NCI-H524 (cell line): ENCODE measurements at regions not wholly inside any gene's neighbourhood (a gene's known extent, or its start where the extent isn't known, plus 50 kb on each side); places are given as distances from the start of the nearest gene placed in this dataset.

Source experiments
- DNase-seq, 2 experiments: peaks; one replicate each; lab custom pipeline; 2025; lab: John Stamatoyannopoulos, UW

- no peak for DNase-seq
Observed at GRCh38 chr3:3745693-3746092, 53.5 kb upstream of the LRRN1 start.

GRCh38 chr3:3744826-3745225, 54.4 kb upstream of the LRRN1 start:
- DNase-seq: no peak

- DNase-seq: no peak
Observed at GRCh38 chr3:3743754-3744153, 55.5 kb upstream of the LRRN1 start.

- no peak for DNase-seq
Observed at GRCh38 chr3:3740061-3740460, 59.2 kb upstream of the LRRN1 start.

- DNase-seq: no peak
Observed at GRCh38 chr3:3739330-3740060, 59.7 kb upstream of the LRRN1 start.

- DNase-seq: peak; percentile 33 to 81
Observed at GRCh38 chr3:3737531-3737930, 61.7 kb upstream of the LRRN1 start.

GRCh38 chr3:3735919-3736318, 63.3 kb upstream of the LRRN1 start:
- no peak for DNase-seq

GRCh38 chr3:3734881-3735280, 64.3 kb upstream of the LRRN1 start:
- peak; percentile 66 to 86 for DNase-seq

GRCh38 chr3:3729261-3729660, 70.0 kb upstream of the LRRN1 start:
- no peak for DNase-seq

- no peak for DNase-seq
Observed at GRCh38 chr3:3726549-3726948, 72.7 kb upstream of the LRRN1 start.

- no peak for DNase-seq
Observed at GRCh38 chr3:3714572-3714971, 84.7 kb upstream of the LRRN1 start.

- no peak for DNase-seq
Observed at GRCh38 chr3:3712971-3713370, 86.3 kb upstream of the LRRN1 start.

- no peak for DNase-seq
Observed at GRCh38 chr3:3708769-3709115, 90.5 kb upstream of the LRRN1 start.

GRCh38 chr3:3707858-3708768, 91.1 kb upstream of the LRRN1 start:
- DNase-seq: no peak

GRCh38 chr3:3705090-3705775, 94.0 kb upstream of the LRRN1 start:
- no peak for DNase-seq

- no peak for DNase-seq
Observed at GRCh38 chr3:3701949-3702348, 97.3 kb upstream of the LRRN1 start.

- DNase-seq: no peak
Observed at GRCh38 chr3:3699816-3700633, 99.2 kb upstream of the LRRN1 start.

- no peak for DNase-seq
Observed at GRCh38 chr3:3699407-3699806, 99.8 kb upstream of the LRRN1 start.

GRCh38 chr3:3696345-3696744, 102.9 kb upstream of the LRRN1 start:
- peak; percentile 52 to 82 for DNase-seq

- DNase-seq: no peak
Observed at GRCh38 chr3:3693593-3693992, 105.6 kb upstream of the LRRN1 start.

- peak; percentile 69 to 93 for DNase-seq
Observed at GRCh38 chr3:3689601-3690375, 109.4 kb upstream of the LRRN1 start.
